GM23338 (cell line): ENCODE measurements at regions not wholly inside any gene's neighbourhood (a gene's known extent, or its start where the extent isn't known, plus 50 kb on each side); places are given as distances from the start of the nearest gene placed in this dataset.

ENCODE experiments used
- ATAC-seq: fragments of 200-7000 bp; cut with Tn5 transposase; 3 replicates; pipeline ENCODE4 v1.9.1; 2020
- DNase-seq: peaks from one replicate; pipeline ENCODE4 v3.0.0-alpha.2; 2015; ENCODE audit warnings: low spot score
- H2AFZ ChIP-seq: fragments of 200-600 bp; sonication (generic); 2 replicates; pipeline ENCODE4 v1.8.0; 2016; ENCODE audit warnings: antibody characterized with exemption, mild to moderate bottlenecking, moderate library complexity
- H3F3A ChIP-seq: fragments of 200-600 bp; sonication (generic); replicated peaks from 2 replicates; pipeline ENCODE4 v1.8.0; 2017; ENCODE audit warnings: antibody characterized with exemption, mixed run types, low read depth
- H3K27ac ChIP-seq: fragments of 200-600 bp; sonication (generic); 2 replicates; pipeline ENCODE4 v1.6.1; 2016; ENCODE audit warnings: low read depth
- H3K27me3 ChIP-seq: fragments of 200-600 bp; sonication (generic); 2 replicates; pipeline ENCODE4 v1.8.0; 2016; ENCODE audit warnings: mild to moderate bottlenecking, mixed run types, moderate library complexity; ENCODE audit not compliant: insufficient read depth
- H3K36me3 ChIP-seq: fragments of 200-600 bp; sonication (generic); 2 replicates; pipeline ENCODE4 v1.8.0; 2016; ENCODE audit warnings: mild to moderate bottlenecking; ENCODE audit not compliant: insufficient read depth
- H3K4me1 ChIP-seq: fragments of 200-600 bp; sonication (generic); 2 replicates; pipeline ENCODE4 v1.8.0; 2016; ENCODE audit warnings: mild to moderate bottlenecking, moderate library complexity; ENCODE audit not compliant: insufficient read depth
- H3K4me2 ChIP-seq: fragments of 200-600 bp; sonication (generic); 2 replicates; pipeline ENCODE4 v1.7.1; 2017; ENCODE audit warnings: mixed run types
- H3K4me3 ChIP-seq: fragments of 200-600 bp; sonication (generic); 2 replicates; pipeline ENCODE4 v1.6.1; 2016; ENCODE audit warnings: mixed run types
- H3K79me2 ChIP-seq: fragments of 200-600 bp; sonication (generic); replicated peaks from 2 replicates; pipeline ENCODE4 v1.8.0; 2017; ENCODE audit warnings: mild to moderate bottlenecking; ENCODE audit not compliant: insufficient read depth
- H3K9me2 ChIP-seq: fragments of 200-600 bp; sonication (generic); 2 replicates; pipeline ENCODE4 v1.8.0; 2017; ENCODE audit not compliant: insufficient read depth
- H4K20me1 ChIP-seq: fragments of 200-600 bp; sonication (generic); replicated peaks from 2 replicates; pipeline ENCODE4 v1.8.0; 2017; ENCODE audit warnings: mild to moderate bottlenecking; ENCODE audit not compliant: insufficient read depth
- H3K27ac Mint-ChIP-seq: 2 replicates; pipeline ENCODE4 v1.8.0; 2020; ENCODE audit warnings: inconsistent platforms, mild to moderate bottlenecking, moderate library complexity, mixed read lengths
- H3K27me3 Mint-ChIP-seq: 3 replicates; pipeline ENCODE4 v1.8.0; 2022; ENCODE audit warnings: low read depth, mild to moderate bottlenecking, moderate library complexity, mixed read lengths, inconsistent platforms; ENCODE audit not compliant: insufficient read depth, poor library complexity
- H3K36me3 Mint-ChIP-seq: 3 replicates; pipeline ENCODE4 v1.8.0; 2021; ENCODE audit warnings: low read depth, mild to moderate bottlenecking, inconsistent platforms, moderate library complexity, mixed read lengths
- H3K4me1 Mint-ChIP-seq: 3 replicates; pipeline ENCODE4 v1.8.0; 2020; ENCODE audit warnings: mild to moderate bottlenecking, inconsistent platforms, mixed read lengths
- H3K4me3 Mint-ChIP-seq: 3 replicates; pipeline ENCODE4 v1.8.0; 2021; ENCODE audit warnings: moderate library complexity, mild to moderate bottlenecking, inconsistent platforms, mixed read lengths
- H3K9me3 Mint-ChIP-seq: 3 replicates; pipeline ENCODE4 v1.8.0; 2020; ENCODE audit warnings: moderate library complexity, mild to moderate bottlenecking, inconsistent platforms, mixed read lengths
- EZH2 ChIP-seq: fragments of 200-600 bp; sonication (generic); IDR thresholded peaks from one replicate; pipeline ENCODE4 v1.8.0; 2017; ENCODE audit warnings: antibody characterized with exemption, mild to moderate bottlenecking, low read depth; ENCODE audit not compliant: unreplicated experiment
- EZH2phosphoT487 ChIP-seq: fragments of 200-600 bp; sonication (generic); IDR thresholded peaks from one replicate; pipeline ENCODE4 v1.8.1; 2018; ENCODE audit warnings: antibody characterized with exemption; ENCODE audit not compliant: unreplicated experiment
- POLR2AphosphoS5 ChIP-seq: IDR thresholded peaks from 2 replicates; pipeline ENCODE4 v1.6.1; 2016; ENCODE audit warnings: antibody characterized with exemption, low read depth
- STAT1 ChIP-seq: IDR thresholded peaks from one replicate; pipeline ENCODE4 v1.6.1; 2016; ENCODE audit warnings: antibody characterized with exemption; ENCODE audit not compliant: unreplicated experiment
- TF ChIP-seq, protein P1 (sequence below), 2 experiments: fragments of 200-600 bp in 1 of 2; sonication (generic) in 1 of 2; conservative IDR thresholded peaks; 2 replicates each; pipeline versions ENCODE4 v1.5.1 to v1.6.1; 2016 to 2017; ENCODE audit warnings: antibody characterized with exemption in 2 of 2, low read depth in 2 of 2, mild to moderate bottlenecking in 2 of 2, moderate library complexity in 1 of 2
- TF ChIP-seq, protein P2 (sequence below): IDR thresholded peaks from 2 replicates; pipeline ENCODE4 v1.6.1; 2016; ENCODE audit warnings: antibody characterized with exemption

DNA sequence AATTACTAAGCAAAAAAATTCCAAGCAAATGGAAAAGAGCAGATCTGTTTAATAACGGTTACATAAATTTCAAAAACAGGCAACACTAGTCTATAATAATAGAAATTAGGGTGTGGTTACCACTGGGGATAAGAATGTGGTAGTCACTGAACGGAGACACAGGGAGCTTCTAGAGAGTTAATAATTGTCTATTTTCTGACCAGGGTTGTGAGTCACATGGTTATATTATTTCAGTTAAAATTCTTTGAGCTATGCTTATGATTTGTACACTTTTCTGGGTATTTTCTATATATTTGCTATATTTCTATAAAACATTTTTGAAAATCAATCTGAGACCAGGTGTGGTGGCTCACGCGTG is 433.9 kb upstream of the MAF start:
- H3K27me3 Mint-ChIP-seq: no peaks in the 10 kb centered on the region
- H3K4me3 Mint-ChIP-seq: no peak overlapping the region

DNA sequence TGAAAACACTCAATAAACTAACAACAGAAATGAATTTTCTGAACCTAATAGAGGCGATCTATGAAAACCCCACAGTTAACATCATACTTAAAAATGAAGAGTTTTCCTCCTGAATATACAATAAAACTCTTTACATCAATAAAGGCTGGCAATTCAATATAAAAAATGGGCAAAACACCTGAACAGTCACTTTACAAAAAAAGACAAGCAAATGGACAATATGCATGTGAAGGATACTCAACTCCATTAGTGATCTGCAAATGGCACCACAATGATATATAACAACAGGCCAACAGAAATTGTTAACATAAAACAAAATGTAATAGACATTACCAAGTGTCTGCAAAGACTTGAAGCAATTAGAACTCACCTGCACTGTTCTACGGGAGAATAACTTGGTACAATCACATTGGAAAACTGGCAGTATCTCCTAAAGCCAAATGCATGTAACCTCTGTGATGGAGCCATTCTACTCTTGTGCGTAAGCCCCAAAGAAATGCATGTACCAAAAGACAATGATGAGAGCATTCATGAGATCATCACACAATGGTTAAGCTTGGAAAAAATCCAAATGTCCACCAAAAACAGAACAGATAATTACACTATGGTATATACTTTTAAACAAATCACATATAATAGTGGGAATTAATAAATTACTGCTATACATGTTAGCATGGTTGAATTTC is 433.4 kb upstream of the MAF start:
- no peaks in the 10 kb centered on the region for H3K36me3 ChIP-seq
- Mint-ChIP-seq H3K4me1 (0 out of 3 replicates have a peak, but pooled peaks cover 5% of the 10 kb centered on the region), H3K4me3 (no peak overlapping the region), H3K36me3 (peaks cover 3% of the 10 kb centered on the region; the same call in 1 of the 3 replicates), H3K27ac (no peak overlapping the region), H3K9me3 (peaks cover 14% of the 10 kb centered on the region; the same call in 2 of the 3 replicates), H3K27me3 (no peaks in the 10 kb centered on the region)
- H3K27ac ChIP-seq: no peak overlapping the region
- no peak for DNase-seq
- H3F3A ChIP-seq: no peaks in the 10 kb centered on the region
- no peaks in the 10 kb centered on the region for H4K20me1 ChIP-seq
- TF ChIP-seq EZH2phosphoT487 (no peak), EZH2 (no peak)
- no peaks in the 10 kb centered on the region for H3K79me2 ChIP-seq
- H3K4me3 ChIP-seq: no peak overlapping the region
- H3K27me3 ChIP-seq: no peaks in the 10 kb centered on the region
- H3K9me2 ChIP-seq: peaks cover 2% of the 10 kb centered on the region
- no peak overlapping the region for H3K4me2 ChIP-seq
- no peak for ATAC-seq
- no peak overlapping the region for H2AFZ ChIP-seq
- H3K4me1 ChIP-seq: no peaks in the 10 kb centered on the region

More for the DNA sequence above, 433.9 kb upstream of the MAF start:
- no peaks in the 10 kb centered on the region; the same call in 1 of the 2 replicates for H3K9me2 ChIP-seq
- Mint-ChIP-seq H3K27ac (no peak overlapping the region), H3K9me3 (peaks cover 14% of the 10 kb centered on the region; the same call in 2 of the 3 replicates), H3K36me3 (peaks cover 3% of the 10 kb centered on the region; the same call in 1 of the 3 replicates), H3K4me1 (0 out of 3 replicates have a peak, but pooled peaks cover 5% of the 10 kb centered on the region)
- H3K4me2 ChIP-seq: no peak overlapping the region
- ATAC-seq: no peak
- H3F3A ChIP-seq: no peaks in the 10 kb centered on the region
- H3K4me3 ChIP-seq: no peak overlapping the region
- TF ChIP-seq EZH2phosphoT487: no peak
- no peak for TF ChIP-seq POLR2AphosphoS5
- TF ChIP-seq, protein P1, sequence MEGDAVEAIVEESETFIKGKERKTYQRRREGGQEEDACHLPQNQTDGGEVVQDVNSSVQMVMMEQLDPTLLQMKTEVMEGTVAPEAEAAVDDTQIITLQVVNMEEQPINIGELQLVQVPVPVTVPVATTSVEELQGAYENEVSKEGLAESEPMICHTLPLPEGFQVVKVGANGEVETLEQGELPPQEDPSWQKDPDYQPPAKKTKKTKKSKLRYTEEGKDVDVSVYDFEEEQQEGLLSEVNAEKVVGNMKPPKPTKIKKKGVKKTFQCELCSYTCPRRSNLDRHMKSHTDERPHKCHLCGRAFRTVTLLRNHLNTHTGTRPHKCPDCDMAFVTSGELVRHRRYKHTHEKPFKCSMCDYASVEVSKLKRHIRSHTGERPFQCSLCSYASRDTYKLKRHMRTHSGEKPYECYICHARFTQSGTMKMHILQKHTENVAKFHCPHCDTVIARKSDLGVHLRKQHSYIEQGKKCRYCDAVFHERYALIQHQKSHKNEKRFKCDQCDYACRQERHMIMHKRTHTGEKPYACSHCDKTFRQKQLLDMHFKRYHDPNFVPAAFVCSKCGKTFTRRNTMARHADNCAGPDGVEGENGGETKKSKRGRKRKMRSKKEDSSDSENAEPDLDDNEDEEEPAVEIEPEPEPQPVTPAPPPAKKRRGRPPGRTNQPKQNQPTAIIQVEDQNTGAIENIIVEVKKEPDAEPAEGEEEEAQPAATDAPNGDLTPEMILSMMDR (conservative IDR thresholded peaks at IDR 0.05; ENCODE audit: low read depth in 2 of 2): no peak
- H4K20me1 ChIP-seq: no peaks in the 10 kb centered on the region
- H2AFZ ChIP-seq: no peak overlapping the region
- no peaks in the 10 kb centered on the region for H3K27me3 ChIP-seq
- no peaks in the 10 kb centered on the region for H3K79me2 ChIP-seq
- no peaks in the 10 kb centered on the region for H3K36me3 ChIP-seq
- DNase-seq: no peak
- no peaks in the 10 kb centered on the region for H3K4me1 ChIP-seq
- H3K27ac ChIP-seq: no peak overlapping the region

DNA sequence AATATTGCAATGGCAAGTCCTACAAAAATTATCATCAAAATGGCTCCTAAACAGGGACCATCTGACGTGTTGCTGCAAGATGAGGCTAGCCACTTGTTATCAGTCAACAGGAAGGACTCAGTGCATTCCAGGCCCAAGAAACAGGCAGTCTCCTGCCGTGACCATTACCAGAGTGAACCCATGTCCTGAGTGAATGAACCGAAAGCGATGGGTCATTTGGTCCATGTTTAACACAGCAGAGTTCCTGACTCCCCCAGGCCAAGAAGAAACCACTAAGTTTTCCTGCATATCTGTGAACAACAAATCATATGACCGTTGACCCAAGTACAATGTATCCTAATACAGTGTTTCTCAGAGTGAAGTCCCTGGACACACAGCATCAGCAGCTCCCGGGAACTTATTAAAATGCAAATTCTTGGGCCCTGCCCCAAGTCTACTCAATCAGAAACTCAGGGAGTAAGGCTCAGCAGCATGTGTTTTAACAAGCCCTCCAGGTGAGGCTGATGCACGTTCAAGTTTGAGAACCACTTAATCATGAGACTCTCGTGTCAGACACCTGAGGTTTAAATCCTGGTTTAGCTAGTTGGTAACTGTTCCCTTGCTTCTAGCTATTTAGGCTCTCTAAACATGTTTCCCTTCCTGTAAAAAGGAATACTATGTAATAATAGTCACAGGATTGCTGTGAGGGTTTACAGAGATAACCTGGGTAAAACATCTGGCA is 429.4 kb upstream of the MAF start:
- H3K4me1 ChIP-seq: no peaks in the 10 kb centered on the region
- no peaks in the 10 kb centered on the region for H3F3A ChIP-seq
- ATAC-seq: no peak
- Mint-ChIP-seq H3K4me3 (no peak overlapping the region), H3K36me3 (peaks cover 3% of the 10 kb centered on the region; the same call in 1 of the 3 replicates), H3K9me3 (peaks cover 14% of the 10 kb centered on the region; the same call in 2 of the 3 replicates), H3K4me1 (peaks cover 8% of the 10 kb centered on the region; the same call in 2 of the 3 replicates), H3K27me3 (no peaks in the 10 kb centered on the region), H3K27ac (no peak overlapping the region)
- no peak for DNase-seq
- H3K36me3 ChIP-seq: no peaks in the 10 kb centered on the region
- H2AFZ ChIP-seq: no peak overlapping the region
- no peaks in the 10 kb centered on the region for H4K20me1 ChIP-seq
- peaks cover 5% of the 10 kb centered on the region for H3K9me2 ChIP-seq
- H3K79me2 ChIP-seq: no peaks in the 10 kb centered on the region
- TF ChIP-seq, protein P2, sequence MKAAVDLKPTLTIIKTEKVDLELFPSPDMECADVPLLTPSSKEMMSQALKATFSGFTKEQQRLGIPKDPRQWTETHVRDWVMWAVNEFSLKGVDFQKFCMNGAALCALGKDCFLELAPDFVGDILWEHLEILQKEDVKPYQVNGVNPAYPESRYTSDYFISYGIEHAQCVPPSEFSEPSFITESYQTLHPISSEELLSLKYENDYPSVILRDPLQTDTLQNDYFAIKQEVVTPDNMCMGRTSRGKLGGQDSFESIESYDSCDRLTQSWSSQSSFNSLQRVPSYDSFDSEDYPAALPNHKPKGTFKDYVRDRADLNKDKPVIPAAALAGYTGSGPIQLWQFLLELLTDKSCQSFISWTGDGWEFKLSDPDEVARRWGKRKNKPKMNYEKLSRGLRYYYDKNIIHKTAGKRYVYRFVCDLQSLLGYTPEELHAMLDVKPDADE: no peak
- TF ChIP-seq STAT1: no peak
- no peaks in the 10 kb centered on the region for H3K27me3 ChIP-seq
- H3K4me3 ChIP-seq: no peak overlapping the region
- no peak overlapping the region for H3K4me2 ChIP-seq
- H3K27ac ChIP-seq: no peak overlapping the region
